HG03139 (cell line): ENCODE measurements at regions not wholly inside any gene's neighbourhood (a gene's known extent, or its start where the extent isn't known, plus 50 kb on each side); places are given as distances from the start of the nearest gene placed in this dataset.
A peak's percentile ranks its signal among the peaks of the same experiment; 100 is the strongest.
"Not testable (repeated sequence)": the region's sequence is repeated elsewhere in the genome, so short reads cannot be mapped to it uniquely, and the experiment has no call there.

ENCODE experiments used
- ATAC-seq: cut with Tn5 transposase; IDR thresholded peaks from one replicate; pipeline ENCODE4 v1.9.1; 2021; ENCODE audit not compliant: unreplicated experiment

DNA sequence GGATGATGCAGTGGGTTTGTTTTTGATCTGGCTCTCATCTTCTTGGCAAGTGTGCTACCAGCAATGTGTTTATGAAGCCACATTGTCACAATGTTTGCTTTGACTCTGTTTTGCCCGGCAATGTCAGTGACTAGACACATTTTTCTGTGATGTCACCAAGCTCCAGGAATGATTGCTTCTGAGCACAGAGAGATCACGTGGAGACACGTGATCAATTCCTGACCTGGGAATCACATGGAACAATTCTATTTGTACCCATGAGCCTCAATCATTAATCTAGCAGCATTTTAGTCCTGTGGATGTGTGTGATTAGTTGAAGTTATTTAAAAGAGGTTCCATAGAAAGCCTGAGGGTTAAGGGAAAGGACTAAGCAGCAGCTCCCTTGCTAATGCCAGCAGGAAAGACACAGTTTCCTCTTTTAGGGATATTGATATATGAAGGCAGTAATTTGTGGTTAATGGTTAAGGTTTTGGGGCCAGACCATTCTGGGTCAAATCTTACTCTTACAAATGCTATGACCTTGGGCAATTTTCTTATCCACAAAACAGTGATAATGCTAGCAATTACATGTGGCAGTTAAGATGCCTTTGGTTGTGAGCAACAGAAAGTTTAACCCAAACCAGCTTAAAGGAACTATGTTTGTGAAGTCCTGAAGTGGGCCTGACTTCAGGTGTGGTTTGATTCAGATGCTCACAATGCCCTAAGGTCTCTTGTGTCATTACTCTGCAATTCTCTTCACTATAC lies 59.0 kb downstream of the FASLG start:
- no peak for ATAC-seq

DNA sequence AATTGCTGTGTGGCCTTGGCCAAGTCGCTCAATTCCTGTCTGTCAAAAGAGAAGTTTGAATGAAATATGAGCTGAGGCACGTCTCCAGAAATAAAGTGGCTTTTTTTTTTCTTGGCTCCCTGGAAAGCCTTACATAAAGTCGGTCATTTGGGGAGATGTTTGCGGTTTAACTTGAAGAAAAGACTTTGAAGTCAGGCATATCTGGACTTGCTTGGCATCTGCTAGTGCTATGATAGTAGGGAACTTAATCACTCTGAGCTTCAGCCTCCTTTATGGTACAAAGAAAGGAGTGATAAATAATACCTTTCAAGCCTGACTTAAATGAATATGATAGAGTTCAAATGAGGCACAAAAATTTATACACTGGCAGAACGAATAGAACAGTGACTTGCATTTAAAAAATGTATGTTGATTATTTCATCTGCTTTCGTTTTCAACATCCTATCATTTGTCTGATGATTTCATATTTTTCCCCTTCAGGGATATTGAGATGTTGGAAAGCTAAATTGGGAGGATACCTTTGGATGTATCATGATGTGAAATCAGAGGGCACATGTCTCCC lies 60.2 kb downstream of the FASLG start:
- no peak for ATAC-seq

DNA sequence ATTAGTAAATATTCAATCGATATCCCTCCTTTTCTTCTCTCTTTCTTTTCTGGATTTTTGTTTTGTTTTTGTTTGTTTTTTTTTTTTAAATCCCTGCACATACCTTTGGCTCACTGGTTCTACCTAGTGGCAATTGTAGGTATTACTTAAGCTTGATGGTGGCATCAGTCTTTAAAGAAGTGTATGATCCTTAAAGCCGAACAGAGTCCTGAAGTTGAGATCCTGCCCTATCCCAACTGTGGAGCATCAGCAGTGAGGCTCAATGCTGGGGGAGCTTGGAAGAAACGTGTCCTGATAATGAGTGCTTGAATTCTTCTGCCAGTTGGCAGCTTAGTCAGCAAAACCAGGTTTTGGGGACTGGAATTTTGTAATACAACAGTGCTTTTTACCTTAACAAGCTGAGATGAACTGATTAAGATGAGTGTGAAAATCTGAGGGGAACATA lies 60.8 kb downstream of the FASLG start:
- peak; percentile 50 for ATAC-seq

DNA sequence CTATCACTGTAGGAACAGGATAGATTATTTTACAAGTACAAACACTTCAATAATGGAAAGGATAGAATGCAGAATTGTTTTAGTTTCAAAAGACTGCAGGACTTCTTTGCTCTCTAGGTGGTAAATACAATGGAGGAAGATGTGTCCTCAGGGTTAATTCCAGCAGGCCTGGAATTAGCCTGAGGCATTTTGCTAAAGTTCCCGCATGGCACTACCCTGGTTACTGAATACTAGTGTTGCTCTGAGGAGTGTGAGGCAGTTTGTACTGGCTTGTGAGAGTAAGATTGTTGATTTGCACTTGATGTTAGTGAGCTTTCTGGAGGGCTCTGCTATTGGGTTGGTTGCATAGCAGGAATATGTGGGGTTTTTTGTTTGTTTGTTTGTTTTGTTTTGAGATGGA lies 61.4 kb downstream of the FASLG start:
- no peak for ATAC-seq

DNA sequence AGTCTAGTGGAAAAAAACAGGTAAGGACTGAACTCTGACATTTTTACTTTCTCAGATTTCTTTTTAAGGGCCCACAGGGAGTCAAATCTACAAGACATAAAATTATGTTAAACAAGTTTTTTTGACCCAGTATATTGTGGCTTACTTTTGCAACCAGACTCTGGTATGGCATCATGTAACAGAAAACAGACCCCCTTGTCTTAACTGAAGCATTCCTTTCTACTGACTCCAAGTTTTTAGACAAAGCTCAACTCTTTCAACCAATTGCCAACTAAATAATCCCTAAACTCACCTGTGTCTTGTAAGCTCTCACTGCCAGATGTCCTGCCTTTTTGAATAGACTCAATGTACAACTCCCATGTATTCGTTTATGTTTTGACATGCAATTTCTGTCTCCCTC lies 64.3 kb downstream of the FASLG start:
- no peak for ATAC-seq

DNA sequence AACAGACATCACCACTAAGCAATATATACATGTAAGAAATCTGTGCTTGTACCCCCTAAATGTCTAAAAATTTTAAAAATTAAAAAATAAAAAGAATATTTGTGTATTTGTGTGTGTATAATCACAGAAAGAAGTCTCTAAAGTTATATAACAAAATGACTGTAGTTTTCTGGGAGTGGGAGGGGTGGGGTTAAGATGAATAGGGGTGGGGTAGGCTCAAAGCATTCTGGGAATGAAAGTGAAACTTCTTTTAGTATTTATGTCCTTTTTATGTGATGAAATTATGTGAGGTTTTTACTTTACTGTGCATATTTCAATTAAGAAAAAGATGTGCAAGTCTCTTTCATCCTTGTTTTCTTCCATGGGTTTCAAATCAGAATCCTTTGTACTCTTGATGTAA lies 65.3 kb downstream of the FASLG start:
- ATAC-seq, result no peak

DNA sequence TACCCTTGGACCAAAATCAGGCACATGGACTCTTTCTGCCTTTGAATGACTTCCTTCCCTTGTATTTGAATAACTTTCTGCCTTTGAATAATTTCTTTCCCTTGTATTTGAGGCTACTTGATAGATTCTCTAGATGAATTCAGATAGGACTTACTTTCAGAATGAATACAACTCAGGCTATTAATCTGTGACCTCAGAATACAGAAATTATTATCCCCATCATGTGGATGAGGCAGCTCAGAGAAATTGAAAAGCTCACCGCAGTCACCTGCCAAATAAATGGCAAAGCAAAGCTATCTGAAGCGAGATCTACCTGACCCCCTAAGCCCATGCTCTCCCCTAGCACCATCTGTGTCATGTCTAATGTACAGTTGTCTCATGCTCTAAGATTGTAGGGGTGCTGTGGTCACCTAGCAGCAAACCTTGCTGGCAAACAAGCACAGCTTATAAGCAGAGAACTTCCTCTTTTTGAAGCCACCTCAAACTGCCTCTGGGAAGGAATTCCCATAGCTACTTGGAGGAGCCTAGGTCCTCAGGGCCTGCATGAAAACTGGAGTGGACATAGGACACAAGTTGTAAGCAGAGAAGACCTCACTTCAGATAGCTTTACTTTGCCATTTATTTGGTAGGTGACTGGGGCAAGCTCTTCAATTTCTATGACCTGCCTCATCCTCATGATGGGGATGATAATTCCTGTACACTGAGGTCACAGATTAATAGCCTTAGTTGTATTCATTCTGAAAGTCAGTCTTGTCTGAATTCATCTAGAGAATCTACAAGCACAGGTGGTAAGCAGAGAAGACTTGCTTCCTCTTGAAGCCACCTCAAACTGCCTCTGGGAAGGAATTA lies 66.1 kb downstream of the FASLG start:
- ATAC-seq, result peak; percentile 72

DNA sequence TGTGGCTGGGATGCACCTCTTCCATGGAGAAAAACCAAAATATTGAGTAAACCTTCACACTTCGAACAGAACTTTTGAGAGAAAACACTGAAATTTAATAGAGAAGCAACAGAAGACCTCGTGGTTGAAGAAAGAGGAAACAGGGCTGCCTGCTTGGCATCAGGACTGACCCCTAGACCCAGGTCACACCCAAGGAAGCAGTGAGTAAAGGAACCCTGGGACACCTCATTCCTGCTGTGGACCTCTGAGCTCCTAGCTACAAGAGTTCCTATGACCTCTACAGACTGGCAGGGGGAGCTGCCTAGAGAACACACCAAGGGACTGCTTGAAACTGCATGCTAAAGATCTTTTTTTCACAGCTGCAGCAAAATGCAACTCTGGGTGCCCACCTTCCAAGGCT lies 67.8 kb downstream of the FASLG start:
- ATAC-seq, result no peak

DNA sequence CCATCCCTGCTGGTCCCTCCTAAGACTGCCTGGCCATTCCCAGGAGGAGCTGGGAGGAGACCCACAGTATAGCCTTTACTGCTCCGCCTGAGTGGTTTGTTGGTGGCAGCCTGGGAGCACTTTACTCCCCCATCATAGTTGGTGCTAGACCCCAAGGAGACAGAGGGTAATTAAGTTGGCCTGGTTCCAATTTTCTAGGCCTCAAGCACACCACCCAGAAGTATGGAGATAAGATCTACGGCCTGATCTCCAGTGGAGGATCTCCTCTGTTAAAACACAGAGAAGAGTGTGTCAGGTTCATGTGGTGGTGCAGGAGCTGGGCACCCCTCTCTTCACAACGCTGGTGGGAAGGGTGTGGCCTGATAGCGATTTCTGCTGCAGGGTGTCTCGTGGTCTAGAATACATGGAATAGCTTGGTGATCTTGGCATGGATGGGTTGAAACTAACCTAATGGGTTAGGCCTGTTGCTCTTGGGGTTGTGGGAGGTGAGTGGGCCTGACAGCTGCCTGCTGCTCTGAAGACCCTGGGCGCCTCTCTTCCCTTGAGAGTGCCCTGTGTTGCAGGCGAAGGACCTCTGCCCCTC lies 68.5 kb downstream of the FASLG start:
- ATAC-seq, result no peak

DNA sequence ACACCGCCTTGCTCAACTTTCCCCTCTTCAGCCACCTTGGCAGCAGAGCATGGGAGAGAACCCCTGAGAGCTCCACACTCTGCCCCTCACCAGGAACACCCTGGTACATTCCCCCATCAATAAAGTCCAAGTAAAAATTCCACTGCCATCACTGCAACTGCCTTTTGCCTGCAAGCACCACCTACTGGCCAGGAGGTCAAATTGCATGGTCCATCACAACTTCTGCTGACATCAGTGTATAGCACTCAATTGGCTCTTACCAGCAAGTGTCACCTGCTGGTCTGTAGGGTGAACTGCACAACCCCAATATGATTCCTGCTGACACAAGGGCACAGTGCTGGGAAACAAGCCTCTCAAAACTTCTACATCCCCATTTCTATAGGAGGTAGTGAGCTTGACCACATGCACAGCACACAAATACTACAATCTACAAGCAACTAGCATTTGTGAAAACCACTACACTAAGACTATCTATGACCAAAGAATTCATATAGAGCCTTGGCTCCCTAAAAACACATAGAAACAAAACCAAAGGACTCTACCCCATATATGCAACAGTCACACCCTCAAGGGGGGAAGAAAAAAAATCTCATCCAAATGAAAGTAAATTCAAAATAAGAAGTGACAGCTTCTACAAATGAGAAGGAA lies 69.2 kb downstream of the FASLG start:
- ATAC-seq, result no peak

DNA sequence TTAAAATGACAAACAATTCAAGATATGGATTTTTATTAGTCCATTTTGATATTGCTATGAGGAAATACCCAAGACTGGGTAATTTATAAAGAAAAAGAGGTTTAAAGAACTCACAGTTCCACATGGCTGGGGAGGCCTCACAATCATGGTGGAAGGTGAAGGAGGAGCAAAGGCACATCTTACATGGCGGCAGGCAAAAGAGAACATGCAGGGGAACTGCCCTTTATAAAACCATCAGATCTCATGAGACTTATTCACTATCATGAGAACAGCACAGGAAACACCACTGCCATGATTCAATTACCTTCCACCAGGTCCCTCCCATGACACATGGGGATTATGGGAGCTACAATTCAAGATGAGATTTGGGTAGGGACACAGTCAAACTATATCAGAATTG lies 69.8 kb downstream of the FASLG start:
- ATAC-seq, result not testable (repeated sequence)

DNA sequence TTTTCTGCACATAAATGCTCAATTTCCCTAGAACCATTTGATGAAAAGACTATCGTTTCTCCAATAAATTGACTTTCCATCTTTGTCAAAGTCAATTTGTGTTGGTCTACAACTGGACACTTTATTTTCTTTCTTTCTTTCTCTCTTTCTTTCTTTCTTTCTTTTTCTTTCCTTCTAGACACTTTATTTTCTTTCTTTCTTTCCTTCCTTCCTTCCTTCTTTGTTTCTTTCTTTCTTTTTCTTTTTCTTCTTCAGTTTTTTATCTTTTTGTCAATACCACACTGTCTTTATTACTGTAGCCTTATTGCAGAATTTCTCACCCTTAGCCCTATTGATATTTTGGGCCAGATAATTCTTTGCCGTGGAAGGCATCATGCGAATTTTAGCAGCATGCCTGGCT lies 73.5 kb downstream of the FASLG start:
- no peak for ATAC-seq

DNA sequence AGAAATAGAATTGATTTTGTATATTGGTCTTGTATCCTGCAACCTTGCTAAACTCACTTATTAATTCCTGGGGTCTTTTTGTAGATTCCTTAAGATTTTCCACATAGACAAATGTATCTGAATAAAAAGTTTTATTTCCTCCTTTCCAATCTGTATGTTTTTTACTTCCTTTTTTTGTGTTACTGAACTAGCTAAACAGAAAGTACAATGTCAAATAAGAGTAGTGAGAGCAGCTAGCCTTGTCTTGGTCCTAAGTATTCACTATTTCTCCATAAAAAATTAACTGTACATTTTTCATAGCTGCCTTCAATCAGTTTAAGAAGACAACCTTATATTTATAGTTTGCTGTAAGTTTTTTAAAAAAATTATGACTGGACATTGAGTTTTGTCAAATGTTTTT lies 74.9 kb downstream of the FASLG start:
- no peak for ATAC-seq

DNA sequence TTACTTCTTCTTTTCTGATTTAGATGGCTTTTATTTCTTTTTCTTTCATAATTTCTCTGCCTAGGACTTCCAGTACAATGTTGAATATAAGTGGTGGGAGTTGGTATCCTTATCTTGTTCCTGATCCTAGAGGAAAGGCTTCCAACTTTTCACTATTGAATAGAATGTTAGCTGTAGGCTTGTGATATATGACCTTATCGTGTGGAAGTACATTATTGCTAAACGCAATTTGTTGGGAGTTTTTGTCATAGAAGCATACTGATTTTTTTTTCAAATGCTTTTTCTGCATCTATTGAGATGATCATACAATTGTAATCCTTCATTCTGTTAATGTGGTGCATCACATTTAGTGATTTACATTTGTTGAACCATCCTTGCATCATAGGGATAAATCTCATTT lies 79.5 kb downstream of the FASLG start:
- ATAC-seq, result no peak

DNA sequence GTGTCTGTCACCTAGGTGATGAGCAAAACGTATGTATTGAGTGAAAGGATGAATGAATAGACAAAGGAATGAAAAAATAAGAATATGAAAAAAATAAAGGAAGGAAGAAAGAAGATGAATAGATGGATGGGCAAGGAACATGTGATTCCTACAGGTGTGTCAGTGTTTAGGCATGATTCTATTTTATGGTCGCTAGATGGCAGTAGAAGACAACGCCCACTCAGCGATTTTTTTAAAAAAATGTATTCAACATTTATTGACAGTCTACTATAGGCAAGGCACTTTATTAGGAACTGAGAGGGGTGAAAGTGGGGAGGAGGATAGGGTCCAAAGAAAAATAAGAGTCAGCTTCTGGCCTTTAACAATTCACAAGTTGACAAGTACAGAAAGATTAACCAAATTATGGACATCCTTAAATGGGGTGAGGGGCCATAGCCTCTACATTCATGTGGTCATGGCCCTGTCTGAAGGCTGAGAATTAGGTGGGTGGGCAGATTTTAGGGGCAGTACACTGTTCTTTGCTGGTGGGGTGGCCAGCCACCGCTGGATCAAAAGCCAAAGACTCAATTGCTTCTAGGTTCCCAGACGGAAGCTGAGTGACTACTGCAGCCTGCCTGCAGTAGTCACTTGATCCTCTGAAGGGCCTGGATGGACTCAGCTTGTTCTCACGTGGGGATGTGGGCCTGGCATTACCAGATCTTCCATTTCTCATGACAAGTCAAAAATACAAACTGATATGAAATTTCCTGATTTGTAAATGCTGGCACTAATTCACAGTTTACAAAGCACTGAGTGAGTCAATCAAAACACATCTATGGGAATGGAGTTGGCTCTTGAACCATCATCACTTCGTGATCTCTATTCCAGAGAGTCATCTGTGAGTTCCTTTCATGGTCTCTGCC lies 83.9 kb downstream of the FASLG start:
- no peak for ATAC-seq

DNA sequence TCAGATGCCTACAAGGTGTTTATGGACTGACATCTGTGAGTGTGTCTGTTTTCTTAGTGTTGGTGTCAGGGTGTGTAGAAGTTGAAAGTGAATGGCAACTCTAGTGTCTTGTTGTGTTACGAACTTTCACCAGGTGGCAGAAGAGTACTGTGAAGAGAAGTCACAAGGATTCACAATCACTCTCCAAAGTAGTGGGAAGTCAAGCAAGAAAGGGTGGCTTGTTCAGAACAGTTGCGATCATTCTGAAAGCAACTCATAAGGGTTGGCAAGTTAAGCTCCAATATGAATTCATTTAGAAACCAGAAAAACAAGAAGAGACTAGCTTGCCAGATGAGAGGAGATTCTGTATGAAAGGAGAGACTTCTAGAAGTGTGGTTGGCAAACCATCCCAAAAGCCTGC lies 86.1 kb downstream of the FASLG start:
- ATAC-seq, result peak; percentile 56

DNA sequence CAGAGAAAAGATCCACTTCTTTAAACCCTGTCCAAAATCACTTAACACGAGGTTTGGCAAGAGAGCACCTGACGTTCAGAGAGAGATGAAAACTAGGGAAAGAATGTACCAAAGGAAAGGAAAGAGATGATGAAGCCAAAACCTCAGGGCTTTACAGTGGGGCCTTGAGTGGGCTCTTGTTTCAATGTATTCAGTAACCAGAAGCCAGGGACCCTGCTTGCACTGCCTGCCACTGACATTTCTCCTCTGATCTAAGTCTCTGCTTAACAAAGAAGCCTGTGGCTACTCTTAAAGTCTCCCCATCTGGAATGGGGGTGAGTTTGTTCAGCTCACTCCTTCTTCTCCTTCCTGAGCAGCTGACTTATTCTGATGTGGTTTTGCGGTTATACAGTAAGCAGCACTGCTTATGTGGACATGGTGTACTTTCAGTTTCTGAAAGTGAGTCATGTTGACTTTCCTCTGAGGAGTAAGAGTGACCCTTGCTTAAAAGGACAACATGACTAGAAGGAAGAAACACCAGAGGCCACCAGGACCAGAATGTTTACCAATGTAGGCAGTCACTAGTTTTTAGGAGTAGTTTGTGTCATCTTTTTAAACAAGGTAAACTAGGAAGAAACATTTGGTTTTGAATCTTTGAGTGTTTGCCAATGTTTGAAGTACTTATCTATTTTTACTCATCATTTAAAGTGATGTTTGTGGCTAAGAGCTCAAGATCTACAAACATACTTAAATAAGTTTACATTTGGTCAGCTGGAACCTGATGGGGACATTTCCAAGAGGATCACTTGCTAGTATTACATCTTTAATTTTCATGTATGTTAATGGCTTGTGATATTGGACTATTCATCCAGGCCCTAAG lies 87.4 kb downstream of the FASLG start:
- ATAC-seq, result peak; percentile 89

DNA sequence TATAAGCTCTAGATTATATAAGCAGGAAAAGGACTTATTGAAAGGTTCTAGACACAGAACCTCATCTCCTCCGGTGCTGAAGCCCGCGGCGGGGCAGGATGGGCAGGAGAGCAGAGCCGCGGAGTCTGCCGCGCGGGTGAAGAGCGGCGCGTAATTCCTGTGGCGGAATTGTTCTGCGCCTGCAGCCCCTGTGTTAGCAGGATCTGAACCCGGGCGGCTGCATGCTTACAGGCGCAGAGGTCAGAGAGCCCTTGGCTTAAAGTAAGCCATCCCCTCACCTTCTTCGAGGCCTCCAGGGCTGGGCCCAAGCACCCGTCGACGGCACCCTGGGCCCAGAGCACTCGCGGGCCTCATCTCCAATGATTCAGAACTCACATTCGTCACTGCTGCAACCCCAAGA lies 89.3 kb downstream of the FASLG start:
- no peak for ATAC-seq

DNA sequence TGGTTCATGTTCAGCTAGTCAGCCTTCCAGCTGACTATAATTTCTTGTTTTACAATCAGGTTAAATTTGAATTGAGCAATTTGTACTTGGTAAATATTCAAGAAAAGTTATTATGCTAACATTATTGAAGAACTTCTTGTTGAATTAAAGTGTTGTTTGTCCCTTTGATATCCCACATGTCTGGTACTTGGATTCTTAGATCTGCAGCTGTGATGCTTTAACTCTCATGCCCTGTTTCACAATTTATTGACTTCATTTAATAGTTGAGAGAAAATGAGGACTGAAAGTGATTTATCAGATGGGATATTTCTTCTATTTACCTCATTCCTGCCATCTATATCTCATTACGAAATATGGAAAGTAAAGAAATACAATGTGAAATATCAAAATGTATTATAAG lies 92.8 kb downstream of the FASLG start:
- ATAC-seq, result no peak
